Sigmoid colon (tissue), 6 donors: ENCODE measurements at regions not wholly inside any gene's neighbourhood (a gene's known extent, or its start where the extent isn't known, plus 50 kb on each side); places are given as distances from the start of the nearest gene placed in this dataset.

ENCODE experiments used
- DNase-seq: peaks from one replicate; pipeline ENCODE4 v3.0.0-alpha.2; 2019
- H3K27ac ChIP-seq, 4 donors: fragments of 200-600 bp; sonication (generic); one replicate each; pipeline ENCODE4 v1.5.1; 2016 to 2019; ENCODE audit warnings: mild to moderate bottlenecking in 1 of 4
- H3K27me3 ChIP-seq, 3 donors: fragments of 200-600 bp; sonication (generic); one replicate each; pipeline ENCODE4 v1.5.1; 2019; ENCODE audit warnings: mild to moderate bottlenecking in 1 of 3
- H3K36me3 ChIP-seq, 4 donors: fragments of 200-600 bp; sonication (generic); one replicate each; pipeline ENCODE4 v1.5.1; 2016 to 2019
- H3K4me1 ChIP-seq, 4 donors: fragments of 200-600 bp; sonication (generic); one replicate each; pipeline ENCODE4 v1.5.1; 2017 to 2019
- H3K4me3 ChIP-seq, 4 donors: fragments of 200-600 bp; sonication (generic); one replicate each; pipeline ENCODE4 v1.5.1; 2017 to 2019; ENCODE audit warnings: mild to moderate bottlenecking in 2 of 4, moderate library complexity in 1 of 4
- H3K9me3 ChIP-seq, 4 donors: fragments of 200-600 bp in 3 of 4; sonication (generic) in 3 of 4; one replicate each; pipeline versions ENCODE4 v1.5.1 to v1.6.1; 2013 to 2019
- CTCF ChIP-seq, 4 experiments: fragments of 450-650 bp in 3 of 4; fragments of 200-600 bp in 1 of 4; IDR thresholded peaks; one replicate each; pipeline ENCODE4 v1.5.1; 2016 to 2019; ENCODE audit warnings: antibody characterized with exemption in 4 of 4, mild to moderate bottlenecking in 3 of 4, moderate library complexity in 2 of 4
- EP300 ChIP-seq, 4 donors: sonication (generic); formaldehyde crosslinking; IDR thresholded peaks; one replicate each; pipeline ENCODE4 v1.6.1; 2017; ENCODE audit warnings: antibody characterized with exemption in 4 of 4
- POLR2A ChIP-seq, 2 donors: fragments of 450-650 bp; IDR thresholded peaks; one replicate each; pipeline ENCODE4 v1.6.1; 2016; ENCODE audit warnings: antibody characterized with exemption in 2 of 2, mild to moderate bottlenecking in 2 of 2, moderate library complexity in 2 of 2
- POLR2AphosphoS5 ChIP-seq, 4 donors: sonication (generic); formaldehyde crosslinking; IDR thresholded peaks; one replicate each; pipeline ENCODE4 v1.6.1; 2017; ENCODE audit warnings: antibody characterized with exemption in 4 of 4
- WGBS, 2 donors: extraction: QIAGEN DNeasy Blood & Tissue Kit; methylation state at CpG; one replicate each; pipeline ENCODE4 v1.1.7; 2013; 5-methylcytosine and 5-hydroxymethylcytosine counted together
- intact Hi-C: fragments of 100-400 bp; cut with DNase I; formaldehyde crosslinking; loops from one replicate; pipeline ENCODE4 v1.15.1; 2023
- donor health status: healthy with polysubstance abuse.
- donor health status: healthy.

GRCh38 chr14:97215263-97215969 is 418.2 kb downstream of the VRK1 start:
- DNase-seq: no peak
- no peak for TF ChIP-seq POLR2AphosphoS5 (IDR thresholded peaks at IDR 0.05)
- no peak for TF ChIP-seq CTCF (IDR thresholded peaks at IDR 0.05)
- TF ChIP-seq EP300 (IDR thresholded peaks at IDR 0.05): no peak
- no peak for TF ChIP-seq POLR2A (IDR thresholded peaks at IDR 0.05)
- Histone ChIP-seq H3K9me3 (no peaks in the 10 kb centered on the region), H3K27ac (no peak overlapping the region), H3K36me3 (no peaks in the 10 kb centered on the region), H3K27me3 (peaks cover 9 to 35% (median 21%) of the 10 kb centered on the region in 3 donors), H3K4me3 (no peak overlapping the region), H3K4me1 (peaks cover 0 to 16% (median 13%) of the 10 kb centered on the region in 4 donors)
- 83 to 89% methylated on average over 4 of the region's 4 CpGs for WGBS, 2 donors
- intact Hi-C loops: no loop called here

GRCh38 chr14:97217111-97217885 is 420.1 kb downstream of the VRK1 start:
- Histone ChIP-seq H3K4me1 (peaks cover 0 to 16% (median 13%) of the 10 kb centered on the region in 4 donors), H3K27me3 (peaks cover 9 to 46% (median 21%) of the 10 kb centered on the region in 3 donors), H3K36me3 (no peaks in the 10 kb centered on the region), H3K4me3 (no peak overlapping the region), H3K27ac (no peak overlapping the region), H3K9me3 (no peaks in the 10 kb centered on the region)
- intact Hi-C loops: no loop called here
- DNase-seq: no peak
- TF ChIP-seq EP300 (IDR thresholded peaks at IDR 0.05) (no peak), CTCF (IDR thresholded peaks at IDR 0.05) (no peak), POLR2A (IDR thresholded peaks at IDR 0.05) (no peak), POLR2AphosphoS5 (IDR thresholded peaks at IDR 0.05) (no peak)
- WGBS, 2 donors: 48 to 52% methylated on average over 12 of the region's 12 CpGs

GRCh38 chr14:97218274-97218673 is 421.1 kb downstream of the VRK1 start:
- intact Hi-C loops: no loop called here
- peak overlapping the region in 2 of 4 donors; percentile 27 to 28 for H3K4me3 ChIP-seq
- H3K27ac ChIP-seq: no peak overlapping the region
- DNase-seq: no peak
- peaks cover 9 to 49% (median 21%) of the 10 kb centered on the region in 3 donors for H3K27me3 ChIP-seq
- TF ChIP-seq EP300 (IDR thresholded peaks at IDR 0.05): no peak
- TF ChIP-seq POLR2A (IDR thresholded peaks at IDR 0.05): no peak
- TF ChIP-seq CTCF (IDR thresholded peaks at IDR 0.05): no peak
- TF ChIP-seq POLR2AphosphoS5 (IDR thresholded peaks at IDR 0.05): no peak
- H3K9me3 ChIP-seq: no peaks in the 10 kb centered on the region
- WGBS, 2 donors: 15 to 28% methylated on average over 15 of the region's 15 CpGs
- peaks cover 0 to 16% (median 13%) of the 10 kb centered on the region in 4 donors for H3K4me1 ChIP-seq
- H3K36me3 ChIP-seq: no peaks in the 10 kb centered on the region

GRCh38 chr14:97218691-97219430 is 421.7 kb downstream of the VRK1 start:
- WGBS, 2 donors: 1 to 9% methylated on average over 52 of the region's 52 CpGs
- TF ChIP-seq POLR2A (IDR thresholded peaks at IDR 0.05): no peak
- TF ChIP-seq EP300 (IDR thresholded peaks at IDR 0.05): no peak
- TF ChIP-seq CTCF (IDR thresholded peaks at IDR 0.05): no peak
- no peak for TF ChIP-seq POLR2AphosphoS5 (IDR thresholded peaks at IDR 0.05)
- H3K36me3 ChIP-seq: no peaks in the 10 kb centered on the region
- H3K27me3 ChIP-seq: peaks cover 9 to 49% (median 21%) of the 10 kb centered on the region in 3 donors
- H3K9me3 ChIP-seq: no peaks in the 10 kb centered on the region
- peaks cover 0 to 16% (median 13%) of the 10 kb centered on the region in 4 donors for H3K4me1 ChIP-seq
- peak overlapping the region in 3 of 4 donors; percentile 16 to 28 (median 27) for H3K4me3 ChIP-seq
- H3K27ac ChIP-seq: no peak overlapping the region
- intact Hi-C loops: no loop called here
- no peak for DNase-seq
